IMR-90 (cell line): ENCODE measurements at regions not wholly inside any gene's neighbourhood (a gene's known extent, or its start where the extent isn't known, plus 50 kb on each side); places are given as distances from the start of the nearest gene placed in this dataset.

Source experiments
- ATAC-seq: fragments of 200-7000 bp; cut with Tn5 transposase; 2 replicates; pipeline ENCODE4 v1.9.1; 2020; ENCODE audit warnings: low read depth, mild to moderate bottlenecking, moderate library complexity
- BruUV-seq: library from RNA; stranded (reverse); fragments of 400-500 nt; replicated peaks from 2 replicates; lab custom pipeline; 2021; lab: Mats Ljungman, UMichigan
- CTCF ChIA-PET: fragments of 300-600 bp; formaldehyde crosslinking; extraction: SDS; loops from one replicate; lab custom pipeline; 2021; ENCODE audit warnings: antibody characterized with exemption; lab: Yijun Ruan, JAX
- POLR2A ChIA-PET: fragments of 300-600 bp; sonication (Branson Sonifier 250); formaldehyde crosslinking; loops from one replicate; lab custom pipeline; 2022; ENCODE audit warnings: antibody characterized with exemption; ENCODE audit not compliant: unreplicated experiment; lab: Charles Lee
- DNase-seq: peaks from one replicate; pipeline ENCODE4 v3.0.0; 2013
- H2AFZ ChIP-seq: replicated peaks from 2 replicates; pipeline ENCODE3; 2013; ENCODE audit warnings: low read length, mild to moderate bottlenecking; ENCODE audit not compliant: poor library complexity
- H2AK5ac ChIP-seq: 2 replicates; pipeline ENCODE4 v1.6.1; 2013; ENCODE audit warnings: low read depth, low read length, inconsistent platforms
- H2AK9ac ChIP-seq: replicated peaks from 2 replicates; pipeline ENCODE3; 2013; ENCODE audit warnings: mild to moderate bottlenecking, low read depth, low read length, moderate library complexity; ENCODE audit not compliant: poor library complexity
- H2BK120ac ChIP-seq: 2 replicates; pipeline ENCODE4 v1.6.1; 2013; ENCODE audit warnings: low read depth, low read length, inconsistent platforms
- H2BK15ac ChIP-seq: 3 replicates; pipeline ENCODE4 v1.6.1; 2013; ENCODE audit warnings: low read depth, low read length, inconsistent platforms
- H2BK20ac ChIP-seq: 2 replicates; pipeline ENCODE4 v1.6.1; 2013; ENCODE audit warnings: low read depth, mild to moderate bottlenecking, inconsistent platforms, low read length, moderate library complexity
- H2BK5ac ChIP-seq: 2 replicates; pipeline ENCODE4 v1.6.1; 2013; ENCODE audit warnings: mild to moderate bottlenecking, low read depth, low read length, inconsistent platforms; ENCODE audit not compliant: poor library complexity, severe bottlenecking
- H3K14ac ChIP-seq: replicated peaks from 2 replicates; pipeline ENCODE4 v1.6.1; 2013; ENCODE audit warnings: low read depth, low read length, inconsistent platforms
- H3K18ac ChIP-seq: 2 replicates; pipeline ENCODE4 v1.6.1; 2013; ENCODE audit warnings: low read depth, low read length, control low read depth
- H3K23ac ChIP-seq: 2 replicates; pipeline ENCODE4 v1.6.1; 2013; ENCODE audit warnings: low read depth, low read length, inconsistent platforms
- H3K27ac ChIP-seq: 2 replicates; pipeline ENCODE4 v1.5.1; 2013; ENCODE audit warnings: mild to moderate bottlenecking, control low read depth, low read length; ENCODE audit not compliant: insufficient read depth
- H3K27me3 ChIP-seq: 2 replicates; pipeline ENCODE4 v1.6.1; 2013; ENCODE audit warnings: low read length; ENCODE audit not compliant: control insufficient read depth, insufficient read depth
- H3K36me3 ChIP-seq: 2 replicates; pipeline ENCODE4 v1.6.1; 2013; ENCODE audit warnings: low read length, mixed read lengths; ENCODE audit not compliant: control insufficient read depth, insufficient read depth
- H3K4ac ChIP-seq: 2 replicates; pipeline ENCODE4 v1.6.1; 2013; ENCODE audit warnings: low read depth, low read length, inconsistent platforms
- H3K4me1 ChIP-seq: 2 replicates; pipeline ENCODE4 v1.6.1; 2013; ENCODE audit warnings: low read length, mixed read lengths; ENCODE audit not compliant: control insufficient read depth, insufficient read depth
- H3K4me2 ChIP-seq: 2 replicates; pipeline ENCODE4 v1.6.1; 2013; ENCODE audit warnings: low read depth, mild to moderate bottlenecking, control low read depth, low read length, moderate library complexity
- H3K4me3 ChIP-seq: 2 replicates; pipeline ENCODE4 v1.5.1; 2013; ENCODE audit warnings: low read depth, mild to moderate bottlenecking, control low read depth, low read length, moderate library complexity; ENCODE audit not compliant: insufficient read depth
- H3K56ac ChIP-seq: 2 replicates; pipeline ENCODE4 v1.6.1; 2013; ENCODE audit warnings: low read length, inconsistent platforms; ENCODE audit not compliant: insufficient read depth; ENCODE audit errors: extremely low read depth
- H3K79me1 ChIP-seq, 2 experiments: 2 replicates each; pipeline ENCODE4 v1.6.1; 2013; ENCODE audit warnings: low read length in 2 of 2, inconsistent platforms in 1 of 2, low read depth in 1 of 2
- H3K9ac ChIP-seq: 2 replicates; pipeline ENCODE4 v1.6.1; 2013; ENCODE audit warnings: low read depth, low read length, control low read depth
- H3K9me1 ChIP-seq: 2 replicates; pipeline ENCODE4 v1.6.1; 2013; ENCODE audit warnings: low read length, inconsistent platforms; ENCODE audit not compliant: insufficient read depth
- H3K9me3 ChIP-seq: 2 replicates; pipeline ENCODE4 v1.6.1; 2013; ENCODE audit warnings: low read length; ENCODE audit not compliant: control insufficient read depth, insufficient read depth
- H4K20me1 ChIP-seq: 2 replicates; pipeline ENCODE4 v1.6.1; 2013; ENCODE audit warnings: low read length, inconsistent platforms; ENCODE audit not compliant: insufficient read depth
- H4K5ac ChIP-seq: 2 replicates; pipeline ENCODE4 v1.6.1; 2013; ENCODE audit warnings: mild to moderate bottlenecking, low read depth, low read length, control low read depth
- H4K8ac ChIP-seq, 2 experiments: 2 replicates each; pipeline ENCODE4 v1.6.1; 2013; ENCODE audit warnings: low read depth in 2 of 2, low read length in 2 of 2, control low read depth in 1 of 2, inconsistent platforms in 1 of 2
- H4K91ac ChIP-seq: 2 replicates; pipeline ENCODE4 v1.6.1; 2013; ENCODE audit warnings: low read depth, low read length, inconsistent platforms; ENCODE audit not compliant: insufficient read depth
- BHLHE40 ChIP-seq: fragments of 150-350 bp; IDR thresholded peaks from 2 replicates; pipeline ENCODE4 v1.6.1; 2016; ENCODE audit warnings: mild to moderate bottlenecking, low read depth, low read length
- CEBPB ChIP-seq: IDR thresholded peaks from 2 replicates; pipeline ENCODE4 v1.6.1; 2012; ENCODE audit warnings: low read depth, low read length, improper control_type of control experiment
- CHD1 ChIP-seq: IDR thresholded peaks from 2 replicates; pipeline ENCODE4 v1.6.1; 2012; ENCODE audit warnings: low read depth, low read length, improper control_type of control experiment
- CTCF ChIP-seq: conservative IDR thresholded peaks from 2 replicates; pipeline ENCODE4 v1.5.1; 2012; ENCODE audit warnings: mild to moderate bottlenecking, low read depth, low read length, improper control_type of control experiment
- ELK1 ChIP-seq: fragments of 150-350 bp; IDR thresholded peaks from 2 replicates; pipeline ENCODE4 v1.6.1; 2016; ENCODE audit warnings: low read depth, mild to moderate bottlenecking, low read length, moderate library complexity, borderline replicate concordance
- FOS ChIP-seq: fragments of 150-350 bp; IDR thresholded peaks from 2 replicates; pipeline ENCODE4 v1.6.1; 2016; ENCODE audit warnings: low read depth, low read length
- MAFK ChIP-seq: IDR thresholded peaks from 2 replicates; pipeline ENCODE4 v1.6.1; 2012; ENCODE audit warnings: low read depth, low read length, improper control_type of control experiment
- MAZ ChIP-seq: IDR thresholded peaks from 2 replicates; pipeline ENCODE4 v1.6.1; 2012; ENCODE audit warnings: low read depth, mild to moderate bottlenecking, low read length, improper control_type of control experiment, moderate library complexity, borderline replicate concordance
- MXI1 ChIP-seq: IDR thresholded peaks from 2 replicates; pipeline ENCODE4 v1.6.1; 2012; ENCODE audit warnings: low read depth, mild to moderate bottlenecking, low read length, moderate library complexity, borderline replicate concordance
- NFE2L2 ChIP-seq: fragments of 150-350 bp; IDR thresholded peaks from 2 replicates; pipeline ENCODE4 v1.6.1; 2016; ENCODE audit warnings: low read depth, mild to moderate bottlenecking, low read length
- POLR2A ChIP-seq: IDR thresholded peaks from 2 replicates; pipeline ENCODE4 v1.6.1; 2012; ENCODE audit warnings: mild to moderate bottlenecking, low read depth, low read length
- RAD21 ChIP-seq: IDR thresholded peaks from 2 replicates; pipeline ENCODE4 v1.6.1; 2012; ENCODE audit warnings: low read length, improper control_type of control experiment
- RCOR1 ChIP-seq: IDR thresholded peaks from 2 replicates; pipeline ENCODE4 v1.6.1; 2012; ENCODE audit warnings: mild to moderate bottlenecking, low read length, improper control_type of control experiment; ENCODE audit not compliant: insufficient replicate concordance
- RFX5 ChIP-seq: IDR thresholded peaks from 2 replicates; pipeline ENCODE4 v1.8.0; 2012; ENCODE audit warnings: low read depth, mild to moderate bottlenecking, low read length, moderate library complexity
- SMC3 ChIP-seq: fragments of 150-350 bp; IDR thresholded peaks from 2 replicates; pipeline ENCODE4 v1.6.1; 2016; ENCODE audit warnings: low read depth, mild to moderate bottlenecking, antibody characterized with exemption, low read length, moderate library complexity
- USF2 ChIP-seq: fragments of 150-350 bp; IDR thresholded peaks from 2 replicates; pipeline ENCODE4 v1.6.1; 2017; ENCODE audit warnings: mild to moderate bottlenecking, antibody characterized with exemption, low read length, low read depth
- WGBS, 2 experiments: methylation state at CpG; one replicate each; pipeline versions ENCODE4 v1.1.5 to v1.1.7; 2013; ENCODE audit warnings: missing lambda C conversion rate in 2 of 2; ENCODE audit not compliant: insufficient read length in 1 of 2; ENCODE audit errors: extremely low coverage in 2 of 2; 5-methylcytosine and 5-hydroxymethylcytosine counted together
- dilution Hi-C: fragments of 300-500 bp; cut with HindIII; formaldehyde crosslinking; loops from one replicate; pipeline ENCODE4 v1.14.3; 2018; ENCODE audit warnings: low sequenced_read_pairs; ENCODE audit not compliant: unreplicated experiment
- in situ Hi-C: fragments of 300-500 bp; cut with MboI; formaldehyde crosslinking; loops from 3 replicates; pipeline ENCODE4 v1.14.3; 2019; ENCODE audit warnings: low sequenced_read_pairs, inconsistent platforms, mixed read lengths
- intact Hi-C: fragments of 100-400 bp; cut with micrococcal nuclease; formaldehyde crosslinking; loops from 2 replicates; pipeline ENCODE4 v1.10.0; 2022

GRCh38 chr13:29975283-29975682 is 124.9 kb upstream of the UBL3 start:
- Histone ChIP-seq H3K18ac (no peak overlapping the region), H3K36me3 (no peaks in the 10 kb centered on the region), H4K8ac (no peak overlapping the region), H3K27ac (no peak overlapping the region), H3K14ac (no peak overlapping the region), H2AK5ac (no peak overlapping the region), H3K79me1 (no peaks in the 10 kb centered on the region), H3K9me1 (peaks cover 3% of the 10 kb centered on the region; the same call in 1 of the 2 replicates), H4K5ac (no peak overlapping the region), H3K4ac (no peak overlapping the region), H2AK9ac (no peak overlapping the region), H4K91ac (no peak overlapping the region), H4K20me1 (no peaks in the 10 kb centered on the region), H2BK20ac (no peak overlapping the region), H2AFZ (no peak overlapping the region), H3K4me3 (no peak overlapping the region), H3K4me1 (peaks cover 3% of the 10 kb centered on the region; the same call in 1 of the 2 replicates), H3K56ac (no peak overlapping the region), H3K23ac (no peak overlapping the region), H3K9ac (no peak overlapping the region), H2BK120ac (no peak overlapping the region), H2BK15ac (no peak overlapping the region), H2BK5ac (no peak overlapping the region), H3K4me2 (no peak overlapping the region), H3K27me3 (no peaks in the 10 kb centered on the region), H3K9me3 (no peaks in the 10 kb centered on the region)
- POLR2A ChIA-PET: no interaction called here
- ATAC-seq: no peak
- no peak for DNase-seq
- no TSS peak for BruUV-seq
- TF ChIP-seq RCOR1 (no peak), CHD1 (no peak), POLR2A (no peak), FOS (no peak), NFE2L2 (no peak), SMC3 (no peak), BHLHE40 (no peak), RAD21 (no peak), CEBPB (no peak), MAZ (no peak), USF2 (no peak), CTCF (no peak), MAFK (no peak), RFX5 (no peak), ELK1 (no peak), MXI1 (no peak)
- WGBS, 2 experiments: no CpG with 5 or more reads among the region's 1 CpG
- dilution Hi-C loops: no loop called here
- CTCF ChIA-PET: no interaction called here
- in situ Hi-C loops: loop anchor here (10.0 kb wide), 1 partner anchor 60 kb away; no protein-coding TSS in a partner anchor
- intact Hi-C loops: no loop called here
